HUDEP-2 (cell line): ENCODE measurements at regions not wholly inside any gene's neighbourhood (a gene's known extent, or its start where the extent isn't known, plus 50 kb on each side); places are given as distances from the start of the nearest gene placed in this dataset.
"Not testable (repeated sequence)": the region's sequence is repeated elsewhere in the genome, so short reads cannot be mapped to it uniquely, and the experiment has no call there.

Experiments
- DNase-seq, 76 experiments: peaks; one replicate each; lab custom pipeline; 2025; ENCODE audit not compliant: unreplicated experiment in 76 of 76; lab: John Stamatoyannopoulos, UW

GRCh38 chr4:100679926-100680325 is 162.1 kb upstream of the EMCN start:
- DNase-seq, result no peak

- DNase-seq, result no peak
Observed at GRCh38 chr4:100674976-100675375, 157.2 kb upstream of the EMCN start.

- no peak for DNase-seq
Observed at GRCh38 chr4:100657187-100657586, 139.4 kb upstream of the EMCN start.

GRCh38 chr4:100651499-100652175 is 133.8 kb upstream of the EMCN start:
- no peak for DNase-seq

- DNase-seq, result no peak
Observed at GRCh38 chr4:100649417-100649816, 131.6 kb upstream of the EMCN start.

- no peak for DNase-seq
Observed at GRCh38 chr4:100644150-100644549, 126.3 kb upstream of the EMCN start.

GRCh38 chr4:100641336-100641735 is 123.5 kb upstream of the EMCN start:
- no peak for DNase-seq

GRCh38 chr4:100635899-100636298 is 118.1 kb upstream of the EMCN start:
- DNase-seq, result peak in 1 of 76 experiments; percentile 0

GRCh38 chr4:100633269-100633668 is 115.4 kb upstream of the EMCN start:
- DNase-seq, result no peak

- no peak for DNase-seq
Observed at GRCh38 chr4:100632163-100632562, 114.3 kb upstream of the EMCN start.

- no peak for DNase-seq
Observed at GRCh38 chr4:100631281-100631968, 113.6 kb upstream of the EMCN start.

GRCh38 chr4:100630341-100630740 is 112.5 kb upstream of the EMCN start:
- no peak for DNase-seq

- no peak for DNase-seq
Observed at GRCh38 chr4:100609810-100610209, 92.0 kb upstream of the EMCN start.

GRCh38 chr4:100608651-100609050 is 90.8 kb upstream of the EMCN start:
- DNase-seq, result not testable (repeated sequence)

- DNase-seq, result no peak
Observed at GRCh38 chr4:100605144-100605543, 87.3 kb upstream of the EMCN start.

- DNase-seq, result no peak
Observed at GRCh38 chr4:100593935-100594334, 76.1 kb upstream of the EMCN start.

GRCh38 chr4:100591161-100591876 is 73.5 kb upstream of the EMCN start:
- no peak for DNase-seq

GRCh38 chr4:100590325-100590724 is 72.5 kb upstream of the EMCN start:
- DNase-seq, result no peak

GRCh38 chr4:100588076-100588475 is 70.3 kb upstream of the EMCN start:
- DNase-seq, result no peak

GRCh38 chr4:100582146-100582545 is 64.3 kb upstream of the EMCN start:
- DNase-seq, result no peak

- DNase-seq, result no peak
Observed at GRCh38 chr4:100581337-100581736, 63.5 kb upstream of the EMCN start.

- DNase-seq, result peak in 1 of 76 experiments; percentile 1
Observed at GRCh38 chr4:100576570-100576969, 58.7 kb upstream of the EMCN start.
